ENCODE measurements at regions not wholly inside any gene's neighbourhood (a gene's known extent, or its start where the extent isn't known, plus 50 kb on each side); places are given as distances from the start of the nearest gene placed in this dataset.

DNA sequence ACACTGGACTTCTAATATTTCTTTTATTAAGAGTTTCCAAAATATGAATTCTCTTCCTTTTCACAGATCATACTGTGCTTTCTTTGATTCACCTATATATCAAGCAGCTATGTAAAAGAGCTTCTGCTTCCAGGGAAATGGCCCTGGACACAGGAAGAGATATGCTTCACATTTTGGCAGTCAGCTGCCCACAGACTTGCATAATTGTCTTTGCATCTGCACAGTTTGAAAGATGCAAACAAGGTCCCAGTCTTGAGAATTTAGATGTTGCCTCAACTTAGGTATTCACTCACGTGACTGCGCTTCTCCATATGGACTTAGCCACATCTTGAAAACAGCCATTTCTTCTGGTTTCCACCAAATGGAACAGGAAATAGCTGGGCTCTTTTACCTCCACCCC, 92.3 kb upstream of the POU2AF2 start:
- ATAC-seq (no peak), DNase-seq (ENCODE audit: low read depth, low spot score) (no peak)
- Histone ChIP-seq H3K36me3 (ENCODE audit: control insufficient read depth in 1 of 2, insufficient read depth in 2 of 2, low read length in 2 of 2) (no peaks in the 10 kb centered on the region; a peak in 1 of 4 replicates), H3K9me2 (ENCODE audit: insufficient read depth) (no peaks in the 10 kb centered on the region), H3K9me3 (ENCODE audit: control insufficient read depth in 1 of 2, insufficient read depth in 1 of 2, low read depth in 1 of 2, low read length in 2 of 2) (no peaks in the 10 kb centered on the region), H3K27me3 (ENCODE audit: insufficient read depth, low read length) (peaks cover 60% of the 10 kb centered on the region), H3K4me1 (ENCODE audit: control insufficient read depth in 1 of 2, insufficient read depth in 2 of 2, low read length in 2 of 2) (no peaks in the 10 kb centered on the region), H3K4me3 (replicated peaks in 1 of 2; ENCODE audit: low read depth in 1 of 2, low read length in 2 of 2) (no peak overlapping the region), H4K20me1 (ENCODE audit: insufficient read depth) (no peaks in the 10 kb centered on the region; the same call in 1 of the 2 replicates), H3K9ac (ENCODE audit: low read length) (no peak overlapping the region), H3K27ac (ENCODE audit: low read depth, low read length) (no peak overlapping the region), H3K4me2 (ENCODE audit: low read length) (no peak overlapping the region), H3K79me2 (ENCODE audit: insufficient read depth, low read length) (no peaks in the 10 kb centered on the region), H2AFZ (ENCODE audit: low read depth, low read length, poor library complexity, severe bottlenecking) (no peak overlapping the region)
- BruUV-seq (replicated peaks), result no TSS peak
- intact Hi-C loops (cut with micrococcal nuclease), result no loop called here
- CTCF ChIA-PET, result no interaction called here
- RAD21 ChIA-PET (ENCODE audit: low non-redundant PET in 1 of 2, low total read pairs in 2 of 2, uncharacterized antibody in 2 of 2, unreplicated experiment in 2 of 2), result no interaction called here
- POLR2A ChIA-PET, result no interaction called here
- TF ChIP-seq SIN3A (IDR thresholded peaks at IDR 0.05; ENCODE audit: low read depth), result no peak
- TF ChIP-seq YY1 (IDR thresholded peaks at IDR 0.05; ENCODE audit: extremely low read depth, insufficient replicate concordance, low read depth, low read length), result no peak
- no peak for TF ChIP-seq POLR2A (IDR thresholded peaks at IDR 0.05; ENCODE audit: borderline replicate concordance, extremely low read depth, insufficient read depth, insufficient read length)
- no peak for TF ChIP-seq EZH2 (IDR thresholded peaks at IDR 0.05)
- TF ChIP-seq SP1 (IDR thresholded peaks at IDR 0.05; ENCODE audit: low read depth), result no peak
- no peak for TF ChIP-seq EZH2phosphoT487 (IDR thresholded peaks at IDR 0.05; ENCODE audit: borderline replicate concordance)
- no peak for TF ChIP-seq EGR1 (IDR thresholded peaks at IDR 0.05; ENCODE audit: low read depth)
- TF ChIP-seq ELF1 (IDR thresholded peaks at IDR 0.05; ENCODE audit: borderline replicate concordance, low read depth), result no peak
- TF ChIP-seq MAX (IDR thresholded peaks at IDR 0.05), result no peak
- TF ChIP-seq CEBPB (IDR thresholded peaks at IDR 0.05; ENCODE audit: low read depth), result no peak

- no peaks in the 10 kb centered on the region for H3K9me3 ChIP-seq (ENCODE audit: control insufficient read depth in 1 of 2, insufficient read depth in 1 of 2, low read depth in 1 of 2, low read length in 2 of 2)
- no peak overlapping the region for H3K4me2 ChIP-seq (ENCODE audit: low read length)
- H3K79me2 ChIP-seq (ENCODE audit: insufficient read depth, low read length), result no peaks in the 10 kb centered on the region
- H2AFZ ChIP-seq (ENCODE audit: low read depth, low read length, poor library complexity, severe bottlenecking), result no peak overlapping the region
- H3K9ac ChIP-seq (ENCODE audit: low read length), result no peak overlapping the region
- H4K20me1 ChIP-seq (ENCODE audit: insufficient read depth), result no peaks in the 10 kb centered on the region
- RAD21 ChIA-PET (ENCODE audit: low non-redundant PET in 1 of 2, low total read pairs in 2 of 2, uncharacterized antibody in 2 of 2, unreplicated experiment in 2 of 2), result no interaction called here
- peaks cover 63% of the 10 kb centered on the region for H3K27me3 ChIP-seq (ENCODE audit: insufficient read depth, low read length)
- no peaks in the 10 kb centered on the region; a peak in 1 of 4 replicates for H3K36me3 ChIP-seq (ENCODE audit: control insufficient read depth in 1 of 2, insufficient read depth in 2 of 2, low read length in 2 of 2)
- DNase-seq (ENCODE audit: low read depth, low spot score) (no peak), ATAC-seq (no peak)
- intact Hi-C loops (cut with micrococcal nuclease), result no loop called here
- no peaks in the 10 kb centered on the region for H3K4me1 ChIP-seq (ENCODE audit: control insufficient read depth in 1 of 2, insufficient read depth in 2 of 2, low read length in 2 of 2)
- no peak overlapping the region for H3K27ac ChIP-seq (ENCODE audit: low read depth, low read length)
- CTCF ChIA-PET, result no interaction called here
- POLR2A ChIA-PET, result no interaction called here
- TF ChIP-seq POLR2AphosphoS5 (IDR thresholded peaks at IDR 0.05; ENCODE audit: low read depth, low read length), result no peak
- TF ChIP-seq ZNF274 (IDR thresholded peaks at IDR 0.05; ENCODE audit: low read depth, low read length), result no peak
- no peak for TF ChIP-seq POLR2A (IDR thresholded peaks at IDR 0.05; ENCODE audit: borderline replicate concordance, extremely low read depth, insufficient read depth, insufficient read length)
- no peak for TF ChIP-seq RAD21 (IDR thresholded peaks at IDR 0.05; ENCODE audit: low read depth)
- TF ChIP-seq ZBTB33 (IDR thresholded peaks at IDR 0.05; ENCODE audit: extremely low read depth, insufficient replicate concordance, low read length), result no peak
- H3K4me3 ChIP-seq (replicated peaks in 1 of 2; ENCODE audit: low read depth in 1 of 2, low read length in 2 of 2), result no peak overlapping the region
- H3K9me2 ChIP-seq (ENCODE audit: insufficient read depth), result no peaks in the 10 kb centered on the region
- BruUV-seq (replicated peaks), result no TSS peak
These were observed 96.6 kb upstream of the POU2AF2 start for GRCh38 chr11:111148953-111149352.
